Keratinocyte (primary cell): ENCODE measurements at regions not wholly inside any gene's neighbourhood (a gene's known extent, or its start where the extent isn't known, plus 50 kb on each side); places are given as distances from the start of the nearest gene placed in this dataset.

ENCODE experiments used
- DNase-seq: peaks from one replicate; pipeline ENCODE4 v3.0.0-alpha.2; 2011; ENCODE audit warnings: low read depth, missing footprints, low spot score
- FAIRE-seq: peaks from 2 replicates; lab custom pipeline; 2011; peaks lifted over from hg19 to GRCh38; lab: Jason Lieb, UNC
- H2AFZ ChIP-seq: 2 replicates; pipeline ENCODE4 v1.6.0; 2012; ENCODE audit warnings: low read length, control low read depth, inconsistent platforms; ENCODE audit not compliant: control insufficient read depth
- H3K27ac ChIP-seq: 2 replicates; pipeline ENCODE4 v1.5.1; 2011; ENCODE audit warnings: low read length; ENCODE audit not compliant: control insufficient read depth, insufficient read depth
- H3K27me3 ChIP-seq: 3 replicates; pipeline ENCODE4 v1.6.0; 2011; ENCODE audit warnings: low read length; ENCODE audit not compliant: control insufficient read depth, insufficient read depth; ENCODE audit errors: extremely low read depth
- H3K36me3 ChIP-seq, 2 experiments: 2 replicates in 1 of 2; 3 replicates in 1 of 2; pipeline ENCODE4 v1.5.1; 2011; ENCODE audit warnings: low read length in 2 of 2, mild to moderate bottlenecking in 1 of 2; ENCODE audit not compliant: control insufficient read depth in 2 of 2, insufficient read depth in 2 of 2; ENCODE audit errors: extremely low read depth in 1 of 2
- H3K4me1 ChIP-seq: 3 replicates; pipeline ENCODE4 v1.5.1; 2011; ENCODE audit warnings: low read length; ENCODE audit not compliant: control insufficient read depth, insufficient read depth; ENCODE audit errors: extremely low read depth
- H3K4me2 ChIP-seq: 3 replicates; pipeline ENCODE4 v1.6.0; 2011; ENCODE audit warnings: low read depth, low read length; ENCODE audit not compliant: control insufficient read depth, insufficient read depth; ENCODE audit errors: extremely low read depth
- H3K4me3 ChIP-seq, 3 experiments: fragments of 200-600 bp in 1 of 3; sonication (generic) in 1 of 3; 2 replicates in 2 of 3; 3 replicates in 1 of 3; pipeline ENCODE4 v1.5.1; 2011 to 2016; ENCODE audit warnings: low read length in 3 of 3, mild to moderate bottlenecking in 3 of 3, control low read depth in 2 of 3, inconsistent platforms in 1 of 3, low read depth in 1 of 3, mixed read lengths in 1 of 3, mixed run types in 1 of 3, moderate library complexity in 1 of 3; ENCODE audit not compliant: control insufficient read depth in 2 of 3, insufficient read depth in 2 of 3; ENCODE audit errors: extremely low read depth in 1 of 3
- H3K79me2 ChIP-seq: 2 replicates; pipeline ENCODE4 v1.6.0; 2012; ENCODE audit warnings: low read length; ENCODE audit not compliant: control insufficient read depth, insufficient read depth
- H3K9ac ChIP-seq: 3 replicates; pipeline ENCODE4 v1.6.0; 2011; ENCODE audit warnings: low read length; ENCODE audit not compliant: control insufficient read depth, insufficient read depth; ENCODE audit errors: extremely low read depth
- H3K9me1 ChIP-seq: 3 replicates; pipeline ENCODE4 v1.6.0; 2011; ENCODE audit warnings: low read length; ENCODE audit not compliant: control insufficient read depth, insufficient read depth; ENCODE audit errors: extremely low read depth
- H3K9me3 ChIP-seq: 2 replicates; pipeline ENCODE4 v1.5.1; 2012; ENCODE audit warnings: low read depth, low read length; ENCODE audit not compliant: control insufficient read depth
- H4K20me1 ChIP-seq: 3 replicates; pipeline ENCODE4 v1.6.0; 2011; ENCODE audit warnings: low read length; ENCODE audit not compliant: control insufficient read depth, insufficient read depth; ENCODE audit errors: extremely low read depth
- EZH2 ChIP-seq: IDR thresholded peaks from one replicate; pipeline ENCODE4 v1.6.1; 2012; ENCODE audit warnings: inconsistent platforms, mild to moderate bottlenecking, low read length, moderate library complexity
- dilution Hi-C: fragments of 300-500 bp; cut with MboI; formaldehyde crosslinking; loops from one replicate; pipeline ENCODE4 v1.7.0; 2020; ENCODE audit warnings: low sequenced_read_pairs; ENCODE audit not compliant: extremely low pct_ligation_motif_present
- TF ChIP-seq, protein P1 (sequence below), 3 experiments: IDR thresholded peaks in 1 of 3; conservative IDR thresholded peaks in 1 of 3; optimal IDR thresholded peaks in 1 of 3; 2 replicates in 2 of 3; 3 replicates in 1 of 3; pipeline versions ENCODE3 to v1.5.1; 2011; ENCODE audit warnings: low read length in 3 of 3, mild to moderate bottlenecking in 3 of 3, moderate library complexity in 2 of 3, control low read depth in 1 of 3, inconsistent platforms in 1 of 3; ENCODE audit not compliant: insufficient read depth in 2 of 3; ENCODE audit errors: extremely low read depth in 1 of 3

DNA sequence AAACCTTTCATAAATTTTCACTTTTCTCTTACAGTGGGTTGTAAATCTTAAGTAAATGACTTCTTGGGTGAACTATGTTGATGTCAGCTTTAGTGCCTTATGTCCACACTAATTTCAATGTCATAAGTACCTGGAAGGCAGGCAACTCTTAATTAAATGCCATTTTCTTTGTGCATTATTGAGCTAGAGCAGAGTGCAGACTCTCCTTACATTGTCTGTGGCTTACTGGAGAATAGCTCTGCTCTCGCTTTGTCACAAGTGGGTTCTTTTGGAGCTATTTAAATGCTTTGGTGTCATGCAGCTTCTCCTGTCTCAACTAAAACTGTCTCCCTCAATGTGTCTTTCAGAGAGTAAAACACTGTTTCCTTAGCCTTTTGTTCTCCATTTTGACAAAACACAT, 411.6 kb downstream of the STIM2 start:
- no peak for DNase-seq
- Histone ChIP-seq H2AFZ (no peak overlapping the region), H4K20me1 (no peaks in the 10 kb centered on the region), H3K4me3 (no peak overlapping the region), H3K27me3 (no peaks in the 10 kb centered on the region), H3K9me3 (no peaks in the 10 kb centered on the region), H3K27ac (no peak overlapping the region), H3K4me1 (no peaks in the 10 kb centered on the region), H3K36me3 (no peaks in the 10 kb centered on the region), H3K9me1 (no peaks in the 10 kb centered on the region), H3K4me2 (no peak overlapping the region), H3K79me2 (no peaks in the 10 kb centered on the region), H3K9ac (no peak overlapping the region)
- no peak for FAIRE-seq
- TF ChIP-seq EZH2 = no peak
- TF ChIP-seq, protein P1, sequence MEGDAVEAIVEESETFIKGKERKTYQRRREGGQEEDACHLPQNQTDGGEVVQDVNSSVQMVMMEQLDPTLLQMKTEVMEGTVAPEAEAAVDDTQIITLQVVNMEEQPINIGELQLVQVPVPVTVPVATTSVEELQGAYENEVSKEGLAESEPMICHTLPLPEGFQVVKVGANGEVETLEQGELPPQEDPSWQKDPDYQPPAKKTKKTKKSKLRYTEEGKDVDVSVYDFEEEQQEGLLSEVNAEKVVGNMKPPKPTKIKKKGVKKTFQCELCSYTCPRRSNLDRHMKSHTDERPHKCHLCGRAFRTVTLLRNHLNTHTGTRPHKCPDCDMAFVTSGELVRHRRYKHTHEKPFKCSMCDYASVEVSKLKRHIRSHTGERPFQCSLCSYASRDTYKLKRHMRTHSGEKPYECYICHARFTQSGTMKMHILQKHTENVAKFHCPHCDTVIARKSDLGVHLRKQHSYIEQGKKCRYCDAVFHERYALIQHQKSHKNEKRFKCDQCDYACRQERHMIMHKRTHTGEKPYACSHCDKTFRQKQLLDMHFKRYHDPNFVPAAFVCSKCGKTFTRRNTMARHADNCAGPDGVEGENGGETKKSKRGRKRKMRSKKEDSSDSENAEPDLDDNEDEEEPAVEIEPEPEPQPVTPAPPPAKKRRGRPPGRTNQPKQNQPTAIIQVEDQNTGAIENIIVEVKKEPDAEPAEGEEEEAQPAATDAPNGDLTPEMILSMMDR (optimal IDR thresholded peaks at IDR 0.05 in 1 of 3, IDR thresholded peaks at IDR 0.05 in 1 of 3, conservative IDR thresholded peaks at IDR 0.05 in 1 of 3; ENCODE audit: extremely low read depth in 1 of 3, insufficient read depth in 2 of 3, low read length in 3 of 3) = no peak
- dilution Hi-C loops = no loop called here

DNA sequence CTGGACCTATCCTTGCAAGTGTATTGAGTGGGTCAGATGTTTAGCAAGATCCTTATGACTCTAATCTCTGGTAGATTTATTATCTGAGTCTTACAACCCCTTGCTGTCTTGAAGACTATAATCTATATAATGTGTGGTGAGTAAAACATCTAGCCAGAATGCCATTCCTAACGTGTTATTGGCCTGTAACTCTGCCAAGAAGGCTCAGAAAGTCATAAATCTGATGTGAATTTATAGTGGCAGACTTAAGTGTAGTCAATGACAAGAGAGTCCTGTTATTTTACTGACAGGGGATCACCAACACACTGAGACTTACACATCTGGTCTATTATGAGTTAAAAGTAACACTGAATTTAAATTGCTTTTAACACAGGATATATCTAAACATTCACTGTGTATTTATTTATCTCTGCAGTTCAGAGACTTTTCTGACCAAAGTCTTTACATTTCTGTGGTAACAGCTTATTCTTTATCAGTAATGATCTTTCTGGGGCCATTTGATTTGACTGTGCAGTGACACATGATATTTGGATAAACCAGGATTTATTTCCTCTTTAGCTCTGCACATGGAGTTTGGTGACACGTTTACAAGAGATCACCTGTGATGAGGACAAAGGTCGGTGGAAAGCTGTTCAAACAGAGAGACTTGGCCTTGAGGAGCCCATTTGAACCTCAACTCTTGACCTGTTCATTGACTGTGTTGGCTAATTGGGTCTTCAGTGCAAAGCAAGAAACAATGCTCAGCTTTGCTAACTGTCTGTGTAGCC, 415.8 kb downstream of the STIM2 start:
- H3K79me2 ChIP-seq = no peaks in the 10 kb centered on the region
- dilution Hi-C loops = no loop called here
- H3K27me3 ChIP-seq = no peaks in the 10 kb centered on the region
- no peak overlapping the region for H3K4me3 ChIP-seq
- no peak overlapping the region for H3K4me2 ChIP-seq
- DNase-seq = no peak
- no peak overlapping the region for H3K9ac ChIP-seq
- TF ChIP-seq EZH2 = no peak
- TF ChIP-seq, protein P1 (optimal IDR thresholded peaks at IDR 0.05 in 1 of 3, IDR thresholded peaks at IDR 0.05 in 1 of 3, conservative IDR thresholded peaks at IDR 0.05 in 1 of 3; ENCODE audit: extremely low read depth in 1 of 3, insufficient read depth in 2 of 3, low read length in 3 of 3) = no peak
- H3K9me3 ChIP-seq = no peaks in the 10 kb centered on the region
- no peak overlapping the region for H3K27ac ChIP-seq
- no peaks in the 10 kb centered on the region for H3K36me3 ChIP-seq
- no peaks in the 10 kb centered on the region for H3K9me1 ChIP-seq
- H4K20me1 ChIP-seq = no peaks in the 10 kb centered on the region
- no peak overlapping the region for H2AFZ ChIP-seq
- FAIRE-seq = no peak
- no peaks in the 10 kb centered on the region for H3K4me1 ChIP-seq
